PFSK-1 (cell line): ENCODE measurements at regions not wholly inside any gene's neighbourhood (a gene's known extent, or its start where the extent isn't known, plus 50 kb on each side); places are given as distances from the start of the nearest gene placed in this dataset.

ENCODE experiments used
- FOXP2 ChIP-seq: optimal IDR thresholded peaks from 2 replicates; pipeline ENCODE3; 2011; ENCODE audit warnings: borderline replicate concordance, control low read depth, inconsistent platforms; ENCODE audit not compliant: insufficient read depth; ENCODE audit errors: extremely low read length, extremely low read depth
- POLR2AphosphoS5 ChIP-seq: IDR thresholded peaks from 2 replicates; pipeline ENCODE4 v1.6.1; 2012; ENCODE audit warnings: low read depth, mild to moderate bottlenecking, control low read depth, low read length, moderate library complexity
- REST ChIP-seq, 2 experiments: IDR thresholded peaks; 2 replicates each; pipeline versions ENCODE4 v1.6.1 to v1.8.0; 2011 to 2012; ENCODE audit warnings: low read depth in 2 of 2, low read length in 2 of 2, control low read depth in 1 of 2, inconsistent platforms in 1 of 2, mild to moderate bottlenecking in 1 of 2, moderate library complexity in 1 of 2; ENCODE audit not compliant: insufficient read depth in 1 of 2
- SIN3A ChIP-seq: IDR thresholded peaks from 2 replicates; pipeline ENCODE4 v1.6.1; 2012; ENCODE audit warnings: mild to moderate bottlenecking, low read length, moderate library complexity, borderline replicate concordance; ENCODE audit not compliant: insufficient read depth
- TAF1 ChIP-seq: IDR thresholded peaks from 2 replicates; pipeline ENCODE4 v1.6.1; 2012; ENCODE audit warnings: low read length, control low read depth, borderline replicate concordance; ENCODE audit not compliant: insufficient read depth

- TF ChIP-seq SIN3A (no peak), TAF1 (no peak), FOXP2 (no peak), POLR2AphosphoS5 (no peak), REST (IDR thresholded peaks at IDR 0.05; ENCODE audit: insufficient read depth in 1 of 2, low read depth in 2 of 2, low read length in 2 of 2) (no peak)
These were observed 545.0 kb downstream of the OTOL1 start for GRCh38 chr3:162041622-162042021.

GRCh38 chr3:162052636-162053035 is 556.0 kb downstream of the OTOL1 start:
- no peak for TF ChIP-seq POLR2AphosphoS5
- no peak for TF ChIP-seq REST (IDR thresholded peaks at IDR 0.05; ENCODE audit: insufficient read depth in 1 of 2, low read depth in 2 of 2, low read length in 2 of 2)
- no peak for TF ChIP-seq TAF1
- TF ChIP-seq FOXP2: no peak
- no peak for TF ChIP-seq SIN3A

- TF ChIP-seq TAF1 (no peak), SIN3A (no peak), POLR2AphosphoS5 (no peak), REST (IDR thresholded peaks at IDR 0.05; ENCODE audit: insufficient read depth in 1 of 2, low read depth in 2 of 2, low read length in 2 of 2) (no peak), FOXP2 (no peak)
These were observed 576.1 kb downstream of the OTOL1 start for GRCh38 chr3:162072656-162073164.

GRCh38 chr3:162073422-162073975 is 576.9 kb downstream of the OTOL1 start:
- TF ChIP-seq SIN3A (no peak), POLR2AphosphoS5 (no peak), REST (IDR thresholded peaks at IDR 0.05; ENCODE audit: insufficient read depth in 1 of 2, low read depth in 2 of 2, low read length in 2 of 2) (no peak), FOXP2 (no peak), TAF1 (no peak)

- TF ChIP-seq FOXP2 (no peak), POLR2AphosphoS5 (no peak), REST (IDR thresholded peaks at IDR 0.05; ENCODE audit: insufficient read depth in 1 of 2, low read depth in 2 of 2, low read length in 2 of 2) (no peak), TAF1 (no peak), SIN3A (no peak)
These were observed 580.5 kb downstream of the OTOL1 start for GRCh38 chr3:162077108-162077507.
